ENCODE measurements at regions not wholly inside any gene's neighbourhood (a gene's known extent, or its start where the extent isn't known, plus 50 kb on each side); places are given as distances from the start of the nearest gene placed in this dataset.

- Mint-ChIP-seq H3K27ac (no peak overlapping the region), H3K36me3 (no peaks in the 10 kb centered on the region), H3K27me3 (no peaks in the 10 kb centered on the region), H3K9me3 (peaks cover 0 to 2% of the 10 kb centered on the region in 2 donors), H3K4me3 (no peak overlapping the region), H3K4me1 (no peaks in the 10 kb centered on the region)
- no peak for DNase-seq
- ATAC-seq (replicated peaks), result no peak
Observed at GRCh38 chr1:96478228-96478627, 243.4 kb upstream of the PTBP2 start.

- no peaks in the 10 kb centered on the region for H3K36me3 Mint-ChIP-seq
- H3K27ac Mint-ChIP-seq, result no peak overlapping the region
- peaks cover 0 to 2% of the 10 kb centered on the region in 2 donors for H3K9me3 Mint-ChIP-seq
- DNase-seq, result no peak
- no peak overlapping the region for H3K4me3 Mint-ChIP-seq
- no peaks in the 10 kb centered on the region for H3K27me3 Mint-ChIP-seq
- H3K4me1 Mint-ChIP-seq, result no peaks in the 10 kb centered on the region
- ATAC-seq (replicated peaks), result no peak
Observed at GRCh38 chr1:96481409-96481808, 240.2 kb upstream of the PTBP2 start.

- Mint-ChIP-seq H3K4me3 (no peak overlapping the region), H3K27ac (no peak overlapping the region), H3K4me1 (no peaks in the 10 kb centered on the region), H3K27me3 (no peaks in the 10 kb centered on the region), H3K36me3 (no peaks in the 10 kb centered on the region), H3K9me3 (peaks cover 0 to 2% of the 10 kb centered on the region in 2 donors)
- DNase-seq (no peak), ATAC-seq (replicated peaks) (no peak)
Observed at GRCh38 chr1:96482616-96483015, 239.0 kb upstream of the PTBP2 start.

- no peaks in the 10 kb centered on the region for H3K9me3 Mint-ChIP-seq
- ATAC-seq (replicated peaks), result no peak
- no peaks in the 10 kb centered on the region for H3K4me1 Mint-ChIP-seq
- DNase-seq, result no peak
- H3K27ac Mint-ChIP-seq, result no peak overlapping the region
- H3K36me3 Mint-ChIP-seq, result no peaks in the 10 kb centered on the region
- H3K27me3 Mint-ChIP-seq, result no peaks in the 10 kb centered on the region
- H3K4me3 Mint-ChIP-seq, result no peak overlapping the region
Observed at GRCh38 chr1:96487394-96487793, 234.2 kb upstream of the PTBP2 start.

GRCh38 chr1:96487971-96488370 lies 233.6 kb upstream of the PTBP2 start:
- H3K9me3 Mint-ChIP-seq, result no peaks in the 10 kb centered on the region
- ATAC-seq (replicated peaks) (no peak), DNase-seq (no peak)

GRCh38 chr1:96488777-96489176 lies 232.8 kb upstream of the PTBP2 start:
- no peak for ATAC-seq (replicated peaks)
- Mint-ChIP-seq H3K9me3 (no peaks in the 10 kb centered on the region), H3K27me3 (no peaks in the 10 kb centered on the region), H3K36me3 (no peaks in the 10 kb centered on the region), H3K27ac (no peak overlapping the region), H3K4me1 (no peaks in the 10 kb centered on the region), H3K4me3 (no peak overlapping the region)
- no peak for DNase-seq

More at GRCh38 chr1:96487971-96488370, 233.6 kb upstream of the PTBP2 start:
- Mint-ChIP-seq H3K27ac (no peak overlapping the region), H3K4me1 (no peaks in the 10 kb centered on the region), H3K4me3 (no peak overlapping the region), H3K36me3 (no peaks in the 10 kb centered on the region), H3K27me3 (no peaks in the 10 kb centered on the region)

GRCh38 chr1:96492236-96492635 lies 229.3 kb upstream of the PTBP2 start:
- Mint-ChIP-seq H3K9me3 (peaks cover 0 to 4% of the 10 kb centered on the region in 2 donors), H3K27ac (no peak overlapping the region), H3K27me3 (no peaks in the 10 kb centered on the region), H3K36me3 (no peaks in the 10 kb centered on the region), H3K4me1 (no peaks in the 10 kb centered on the region), H3K4me3 (no peak overlapping the region)
- DNase-seq, result no peak
- no peak for ATAC-seq (replicated peaks)

- Mint-ChIP-seq H3K4me1 (no peaks in the 10 kb centered on the region), H3K36me3 (no peaks in the 10 kb centered on the region), H3K27me3 (no peaks in the 10 kb centered on the region), H3K4me3 (no peak overlapping the region), H3K27ac (no peak overlapping the region), H3K9me3 (peaks cover 0 to 4% of the 10 kb centered on the region in 2 donors)
- no peak for ATAC-seq (replicated peaks)
- DNase-seq, result no peak
Observed at GRCh38 chr1:96498744-96499340, 222.7 kb upstream of the PTBP2 start.

- DNase-seq, result no peak
- ATAC-seq (replicated peaks), result no peak
- no peaks in the 10 kb centered on the region for H3K4me1 Mint-ChIP-seq
- H3K27ac Mint-ChIP-seq, result no peak overlapping the region
- H3K27me3 Mint-ChIP-seq, result peaks cover 0 to 3% of the 10 kb centered on the region in 2 donors
- H3K9me3 Mint-ChIP-seq, result no peaks in the 10 kb centered on the region
- no peaks in the 10 kb centered on the region for H3K36me3 Mint-ChIP-seq
- no peak overlapping the region for H3K4me3 Mint-ChIP-seq
Observed at GRCh38 chr1:96508233-96508632, 213.4 kb upstream of the PTBP2 start.

- no peaks in the 10 kb centered on the region for H3K4me1 Mint-ChIP-seq
- DNase-seq (no peak), ATAC-seq (replicated peaks) (no peak)
- no peaks in the 10 kb centered on the region for H3K36me3 Mint-ChIP-seq
- no peak overlapping the region for H3K27ac Mint-ChIP-seq
- peaks cover 0 to 3% of the 10 kb centered on the region in 2 donors for H3K27me3 Mint-ChIP-seq
- no peak overlapping the region for H3K4me3 Mint-ChIP-seq
- H3K9me3 Mint-ChIP-seq, result no peaks in the 10 kb centered on the region
Observed at GRCh38 chr1:96509339-96509738, 212.2 kb upstream of the PTBP2 start.

GRCh38 chr1:96509951-96510350 lies 211.6 kb upstream of the PTBP2 start:
- Mint-ChIP-seq H3K27me3 (peaks cover 0 to 3% of the 10 kb centered on the region in 2 donors), H3K4me3 (no peak overlapping the region), H3K4me1 (no peaks in the 10 kb centered on the region), H3K27ac (no peak overlapping the region), H3K36me3 (no peaks in the 10 kb centered on the region), H3K9me3 (no peaks in the 10 kb centered on the region)
- no peak for ATAC-seq (replicated peaks)
- DNase-seq, result no peak

GRCh38 chr1:96510391-96510790 lies 211.2 kb upstream of the PTBP2 start:
- Mint-ChIP-seq H3K36me3 (no peaks in the 10 kb centered on the region), H3K4me3 (no peak overlapping the region), H3K4me1 (peaks cover 2 to 3% of the 10 kb centered on the region in 2 donors), H3K27ac (no peak overlapping the region), H3K27me3 (peaks cover 0 to 3% of the 10 kb centered on the region in 2 donors), H3K9me3 (no peaks in the 10 kb centered on the region)
- ATAC-seq (replicated peaks) (no peak), DNase-seq (no peak)

GRCh38 chr1:96510911-96511310 lies 210.7 kb upstream of the PTBP2 start:
- Mint-ChIP-seq H3K27me3 (peaks cover 0 to 3% of the 10 kb centered on the region in 2 donors), H3K4me3 (no peak overlapping the region), H3K9me3 (no peaks in the 10 kb centered on the region), H3K27ac (no peak overlapping the region), H3K36me3 (no peaks in the 10 kb centered on the region), H3K4me1 (peaks cover 3 to 8% of the 10 kb centered on the region in 2 donors)
- ATAC-seq (replicated peaks) (no peak), DNase-seq (no peak)

- Mint-ChIP-seq H3K27ac (no peak overlapping the region), H3K4me3 (no peak overlapping the region), H3K4me1 (peaks cover 3 to 8% of the 10 kb centered on the region in 2 donors), H3K36me3 (no peaks in the 10 kb centered on the region), H3K9me3 (no peaks in the 10 kb centered on the region), H3K27me3 (no peaks in the 10 kb centered on the region)
- ATAC-seq (replicated peaks), result no peak
- no peak for DNase-seq
Observed at GRCh38 chr1:96513136-96513535, 208.4 kb upstream of the PTBP2 start.

- Mint-ChIP-seq H3K27ac (no peak overlapping the region), H3K9me3 (peaks cover 0 to 2% of the 10 kb centered on the region in 2 donors), H3K27me3 (peaks cover 0 to 1% of the 10 kb centered on the region in 2 donors), H3K36me3 (no peaks in the 10 kb centered on the region), H3K4me3 (no peak overlapping the region), H3K4me1 (peaks cover 3 to 8% of the 10 kb centered on the region in 2 donors)
- ATAC-seq (replicated peaks), result peak; percentile 82 to 87
- DNase-seq, result no peak
Observed at GRCh38 chr1:96515430-96515829, 206.2 kb upstream of the PTBP2 start.

- no peak for DNase-seq
- Mint-ChIP-seq H3K27ac (no peak overlapping the region), H3K9me3 (peaks cover 0 to 5% of the 10 kb centered on the region in 2 donors), H3K27me3 (peaks cover 0 to 4% of the 10 kb centered on the region in 2 donors), H3K36me3 (no peaks in the 10 kb centered on the region), H3K4me1 (peaks cover 3 to 8% of the 10 kb centered on the region in 2 donors), H3K4me3 (no peak overlapping the region)
- ATAC-seq (replicated peaks), result peak; percentile 19 to 41
Observed at GRCh38 chr1:96515925-96516324, 205.7 kb upstream of the PTBP2 start.

Data from stimulated activated naive B cell treated with anti-CD40 and anti-IgM and Interleukin-4, amounts not matched to agents 10 μg/mL and 1 μg/mL and 100 μg/mL, for 72 hours (primary cell).